ENCODE measurements at regions not wholly inside any gene's neighbourhood (a gene's known extent, or its start where the extent isn't known, plus 50 kb on each side); places are given as distances from the start of the nearest gene placed in this dataset.

DNA sequence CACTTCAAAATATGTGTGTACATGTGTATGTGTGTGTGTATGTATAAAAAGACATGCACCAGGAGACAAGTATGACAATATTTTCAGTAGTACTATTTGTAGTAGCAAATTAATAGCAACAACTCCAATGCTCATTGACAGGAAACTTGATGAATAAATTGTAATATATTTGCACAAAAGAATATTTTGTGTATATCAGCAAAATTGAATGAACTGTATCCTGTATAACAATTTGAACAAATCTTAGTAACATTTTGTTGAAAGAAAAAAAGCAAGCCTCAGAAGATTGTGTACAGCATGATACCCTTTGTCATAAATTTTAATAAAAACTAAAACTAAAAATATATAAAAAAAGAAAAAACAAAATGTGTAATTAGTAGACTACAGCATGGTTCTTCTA lies 1367.3 kb upstream of the TMEFF2 start:
- no peak overlapping the region for H3K4me2 ChIP-seq (ENCODE audit: insufficient read depth, low read length)
- H3K36me3 ChIP-seq (ENCODE audit: insufficient read depth, low read length), result no peaks in the 10 kb centered on the region
- no peaks in the 10 kb centered on the region for H3K4me1 ChIP-seq (ENCODE audit: insufficient read depth, low read length)
- TF ChIP-seq, protein P1, sequence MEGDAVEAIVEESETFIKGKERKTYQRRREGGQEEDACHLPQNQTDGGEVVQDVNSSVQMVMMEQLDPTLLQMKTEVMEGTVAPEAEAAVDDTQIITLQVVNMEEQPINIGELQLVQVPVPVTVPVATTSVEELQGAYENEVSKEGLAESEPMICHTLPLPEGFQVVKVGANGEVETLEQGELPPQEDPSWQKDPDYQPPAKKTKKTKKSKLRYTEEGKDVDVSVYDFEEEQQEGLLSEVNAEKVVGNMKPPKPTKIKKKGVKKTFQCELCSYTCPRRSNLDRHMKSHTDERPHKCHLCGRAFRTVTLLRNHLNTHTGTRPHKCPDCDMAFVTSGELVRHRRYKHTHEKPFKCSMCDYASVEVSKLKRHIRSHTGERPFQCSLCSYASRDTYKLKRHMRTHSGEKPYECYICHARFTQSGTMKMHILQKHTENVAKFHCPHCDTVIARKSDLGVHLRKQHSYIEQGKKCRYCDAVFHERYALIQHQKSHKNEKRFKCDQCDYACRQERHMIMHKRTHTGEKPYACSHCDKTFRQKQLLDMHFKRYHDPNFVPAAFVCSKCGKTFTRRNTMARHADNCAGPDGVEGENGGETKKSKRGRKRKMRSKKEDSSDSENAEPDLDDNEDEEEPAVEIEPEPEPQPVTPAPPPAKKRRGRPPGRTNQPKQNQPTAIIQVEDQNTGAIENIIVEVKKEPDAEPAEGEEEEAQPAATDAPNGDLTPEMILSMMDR (IDR thresholded peaks at IDR 0.05; ENCODE audit: extremely low read depth, low read depth, low read length), result no peak
- no peak overlapping the region for H3K27ac ChIP-seq (ENCODE audit: low read depth, low read length)
- H3K4me3 ChIP-seq (ENCODE audit: insufficient read depth, low read length), result no peak overlapping the region
- H3K27me3 ChIP-seq (ENCODE audit: insufficient read depth, low read length), result no peaks in the 10 kb centered on the region
- H4K20me1 ChIP-seq (ENCODE audit: insufficient read depth, low read length), result no peaks in the 10 kb centered on the region
- no peak overlapping the region for H2AFZ ChIP-seq (ENCODE audit: low read length)
- DNase-seq (ENCODE audit: insufficient read length, low spot score, missing footprints), result no peak
- no peaks in the 10 kb centered on the region for H3K9me3 ChIP-seq (ENCODE audit: low read depth, low read length)
- H3K79me2 ChIP-seq (ENCODE audit: insufficient read depth, low read length), result no peaks in the 10 kb centered on the region

DNA sequence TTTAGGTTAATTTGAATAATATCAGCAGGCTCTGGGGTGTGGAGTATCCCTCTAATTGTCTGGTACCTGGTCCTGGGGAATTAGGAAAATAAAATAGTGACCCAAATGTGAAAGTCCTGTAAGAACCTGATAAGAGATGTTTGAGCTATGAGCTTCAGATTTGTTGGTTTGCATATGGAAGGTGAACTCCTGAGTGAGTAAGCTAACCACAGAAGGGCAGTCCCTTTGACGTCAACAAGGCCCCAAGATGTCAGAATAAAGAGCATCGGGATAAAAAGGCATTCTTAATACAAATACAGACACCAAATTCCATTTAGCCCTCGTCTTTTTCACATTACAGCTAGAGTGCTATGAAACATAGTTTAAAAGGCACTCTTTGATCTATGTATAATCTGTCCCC lies 1366.3 kb upstream of the TMEFF2 start:
- Histone ChIP-seq H3K27me3 (ENCODE audit: insufficient read depth, low read length) (no peaks in the 10 kb centered on the region), H3K4me2 (ENCODE audit: insufficient read depth, low read length) (no peak overlapping the region), H3K9me3 (ENCODE audit: low read depth, low read length) (no peaks in the 10 kb centered on the region), H3K36me3 (ENCODE audit: insufficient read depth, low read length) (no peaks in the 10 kb centered on the region), H3K4me1 (ENCODE audit: insufficient read depth, low read length) (no peaks in the 10 kb centered on the region), H4K20me1 (ENCODE audit: insufficient read depth, low read length) (no peaks in the 10 kb centered on the region), H2AFZ (ENCODE audit: low read length) (no peak overlapping the region), H3K79me2 (ENCODE audit: insufficient read depth, low read length) (no peaks in the 10 kb centered on the region), H3K4me3 (ENCODE audit: insufficient read depth, low read length) (no peak overlapping the region), H3K27ac (ENCODE audit: low read depth, low read length) (no peak overlapping the region)
- no peak for DNase-seq (ENCODE audit: insufficient read length, low spot score, missing footprints)
- TF ChIP-seq, protein P1 (IDR thresholded peaks at IDR 0.05; ENCODE audit: extremely low read depth, low read depth, low read length), result no peak

DNA sequence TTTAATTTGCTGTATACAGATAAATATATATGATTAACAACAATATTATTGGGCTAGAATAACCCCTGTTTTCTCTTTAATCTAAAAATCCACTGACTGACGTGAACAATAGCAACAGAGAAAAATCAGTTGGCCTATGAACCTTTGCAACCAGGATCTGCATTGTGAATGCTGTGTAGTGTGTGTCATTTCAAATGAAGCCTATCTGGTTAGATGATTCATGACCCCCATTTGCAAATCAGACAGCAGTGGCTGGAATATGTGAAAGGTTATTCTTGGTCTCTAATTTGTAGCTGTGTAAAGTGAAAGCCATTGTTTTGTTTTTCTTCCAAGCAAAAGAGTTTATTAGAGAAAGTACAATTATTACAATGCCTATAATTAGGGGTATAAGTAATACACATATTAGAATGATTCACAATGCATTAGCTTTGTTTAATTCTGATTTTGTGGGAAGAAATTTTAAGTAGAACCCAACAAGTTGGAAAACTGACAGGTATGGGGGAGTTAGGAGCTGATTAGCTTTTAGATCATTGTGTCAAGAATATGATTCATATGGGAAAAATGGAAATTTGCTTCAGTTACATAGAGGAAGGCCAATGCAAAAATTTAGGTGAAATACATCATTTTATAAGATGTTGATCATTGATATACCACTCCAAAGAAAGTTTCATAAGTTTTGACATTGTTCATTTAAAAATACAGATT lies 1362.2 kb upstream of the TMEFF2 start:
- Histone ChIP-seq H3K4me1 (ENCODE audit: insufficient read depth, low read length) (no peaks in the 10 kb centered on the region), H3K27me3 (ENCODE audit: insufficient read depth, low read length) (no peaks in the 10 kb centered on the region), H2AFZ (ENCODE audit: low read length) (no peak overlapping the region), H3K4me3 (ENCODE audit: insufficient read depth, low read length) (no peak overlapping the region), H3K27ac (ENCODE audit: low read depth, low read length) (peak overlapping the region; percentile 15), H3K9me3 (ENCODE audit: low read depth, low read length) (no peaks in the 10 kb centered on the region), H3K4me2 (ENCODE audit: insufficient read depth, low read length) (no peak overlapping the region), H3K79me2 (ENCODE audit: insufficient read depth, low read length) (no peaks in the 10 kb centered on the region), H4K20me1 (ENCODE audit: insufficient read depth, low read length) (no peaks in the 10 kb centered on the region), H3K36me3 (ENCODE audit: insufficient read depth, low read length) (no peaks in the 10 kb centered on the region)
- DNase-seq (ENCODE audit: insufficient read length, low spot score, missing footprints), result no peak
- TF ChIP-seq, protein P1 (IDR thresholded peaks at IDR 0.05; ENCODE audit: extremely low read depth, low read depth, low read length), result no peak

DNA sequence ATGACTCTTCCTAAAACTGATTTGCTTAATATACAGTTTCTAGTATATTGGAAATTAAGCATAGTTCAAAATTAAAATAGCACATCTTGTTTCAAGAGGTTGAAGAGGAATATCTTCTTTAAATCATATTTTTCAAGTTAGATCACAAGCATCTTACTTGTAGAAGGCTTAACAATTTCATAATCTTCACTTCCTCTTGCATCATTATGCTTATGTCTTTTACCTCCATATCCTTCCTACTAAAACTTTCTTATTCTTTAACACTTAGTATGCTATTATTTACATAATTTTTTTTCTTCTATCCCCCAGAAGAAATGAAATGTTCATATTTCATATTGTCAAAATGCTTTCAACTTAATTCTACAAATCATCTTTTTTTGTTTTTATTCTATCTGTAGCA lies 1354.9 kb upstream of the TMEFF2 start:
- Histone ChIP-seq H3K79me2 (ENCODE audit: insufficient read depth, low read length) (no peaks in the 10 kb centered on the region), H3K9me3 (ENCODE audit: low read depth, low read length) (no peaks in the 10 kb centered on the region), H3K4me2 (ENCODE audit: insufficient read depth, low read length) (no peak overlapping the region), H2AFZ (ENCODE audit: low read length) (no peak overlapping the region), H3K27me3 (ENCODE audit: insufficient read depth, low read length) (no peaks in the 10 kb centered on the region), H3K4me1 (ENCODE audit: insufficient read depth, low read length) (no peaks in the 10 kb centered on the region), H3K4me3 (ENCODE audit: insufficient read depth, low read length) (no peak overlapping the region), H3K36me3 (ENCODE audit: insufficient read depth, low read length) (no peaks in the 10 kb centered on the region), H3K27ac (ENCODE audit: low read depth, low read length) (no peak overlapping the region), H4K20me1 (ENCODE audit: insufficient read depth, low read length) (no peaks in the 10 kb centered on the region)
- no peak for DNase-seq (ENCODE audit: insufficient read length, low spot score, missing footprints)
- TF ChIP-seq, protein P1 (IDR thresholded peaks at IDR 0.05; ENCODE audit: extremely low read depth, low read depth, low read length), result no peak

Data from osteoblast (primary cell).